Smooth muscle cell (in vitro differentiated cells): ENCODE measurements at regions not wholly inside any gene's neighbourhood (a gene's known extent, or its start where the extent isn't known, plus 50 kb on each side); places are given as distances from the start of the nearest gene placed in this dataset.

Experiments used
- DNase-seq: peaks from one replicate; lab custom pipeline; 2025; ENCODE audit not compliant: unreplicated experiment; lab: John Stamatoyannopoulos, UW
- H2AFZ ChIP-seq: fragments of 200-600 bp; sonication (generic); 2 replicates; pipeline ENCODE4 v1.6.0; 2016; ENCODE audit warnings: antibody characterized with exemption, low read depth, mild to moderate bottlenecking
- H3F3A ChIP-seq: fragments of 200-600 bp; sonication (generic); 2 replicates; pipeline ENCODE4 v1.6.0; 2017; ENCODE audit warnings: antibody characterized with exemption, low read depth
- H3K27ac ChIP-seq: fragments of 200-600 bp; sonication (generic); 2 replicates; pipeline ENCODE4 v1.5.1; 2016; ENCODE audit warnings: low read depth, mild to moderate bottlenecking
- H3K27me3 ChIP-seq: fragments of 200-600 bp; sonication (generic); 2 replicates; pipeline ENCODE4 v1.6.1; 2016; ENCODE audit warnings: low read depth, mild to moderate bottlenecking
- H3K36me3 ChIP-seq: fragments of 200-600 bp; sonication (generic); 2 replicates; pipeline ENCODE4 v1.5.1; 2016; ENCODE audit warnings: low read depth
- H3K4me1 ChIP-seq: fragments of 200-600 bp; sonication (generic); 2 replicates; pipeline ENCODE4 v1.5.1; 2016; ENCODE audit warnings: low read depth
- H3K4me2 ChIP-seq: fragments of 200-600 bp; sonication (generic); 2 replicates; pipeline ENCODE4 v1.6.0; 2016; ENCODE audit warnings: mild to moderate bottlenecking
- H3K4me3 ChIP-seq: fragments of 200-600 bp; sonication (generic); 2 replicates; pipeline ENCODE4 v1.5.1; 2016; ENCODE audit warnings: mild to moderate bottlenecking
- H3K79me2 ChIP-seq: fragments of 200-600 bp; sonication (generic); 2 replicates; pipeline ENCODE4 v1.6.0; 2016; ENCODE audit warnings: low read depth, mild to moderate bottlenecking
- H3K9ac ChIP-seq: fragments of 200-600 bp; sonication (generic); 2 replicates; pipeline ENCODE4 v1.6.0; 2016; ENCODE audit warnings: low read depth
- H3K9me3 ChIP-seq: fragments of 200-600 bp; sonication (generic); replicated peaks from 2 replicates; pipeline ENCODE4 v1.5.1; 2016; ENCODE audit warnings: low read depth
- H4K20me1 ChIP-seq: fragments of 200-600 bp; sonication (generic); 2 replicates; pipeline ENCODE4 v1.6.0; 2016; ENCODE audit warnings: low read depth
- WGBS: methylation state at CpG from one replicate; pipeline ENCODE4 v1.1.7; 2016; ENCODE audit warnings: low lambda C conversion rate; 5-methylcytosine and 5-hydroxymethylcytosine counted together
- TF ChIP-seq, protein P1 (sequence below): fragments of 200-600 bp; sonication (generic); IDR thresholded peaks from 2 replicates; pipeline ENCODE4 v1.5.1; 2017; ENCODE audit warnings: borderline replicate concordance, mild to moderate bottlenecking, antibody characterized with exemption; ENCODE audit not compliant: insufficient read depth, poor library complexity, severe bottlenecking

DNA sequence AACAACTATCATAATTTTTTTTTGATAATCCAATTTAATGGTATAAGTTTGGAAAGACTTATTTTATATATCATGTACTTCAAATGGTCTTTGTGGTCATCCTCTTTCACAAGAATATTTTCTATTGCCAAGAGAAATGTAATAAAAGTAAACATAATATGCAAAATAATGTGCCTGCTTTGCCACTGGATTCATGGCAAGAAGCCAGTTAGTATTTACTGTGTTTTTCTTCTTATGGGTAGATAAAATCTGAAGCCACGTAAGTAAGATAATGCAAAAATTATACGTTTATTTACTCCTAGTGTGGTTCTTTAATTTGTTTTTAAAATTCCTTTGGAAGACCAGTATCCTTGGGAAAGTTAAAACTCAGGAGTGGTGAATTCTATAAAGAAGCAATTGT lies 258.5 kb downstream of the ARL4A start:
- Histone ChIP-seq H3K79me2 (no peaks in the 10 kb centered on the region), H3K9ac (no peak overlapping the region), H3K4me1 (no peaks in the 10 kb centered on the region), H2AFZ (no peak overlapping the region), H3K36me3 (no peaks in the 10 kb centered on the region), H3K9me3 (no peaks in the 10 kb centered on the region), H3K27ac (no peak overlapping the region), H3K4me3 (no peak overlapping the region), H4K20me1 (no peaks in the 10 kb centered on the region), H3K27me3 (no peaks in the 10 kb centered on the region), H3F3A (peaks cover 8% of the 10 kb centered on the region), H3K4me2 (no peak overlapping the region)
- WGBS = 48% methylated on average over 2 of the region's 2 CpGs
- TF ChIP-seq, protein P1, sequence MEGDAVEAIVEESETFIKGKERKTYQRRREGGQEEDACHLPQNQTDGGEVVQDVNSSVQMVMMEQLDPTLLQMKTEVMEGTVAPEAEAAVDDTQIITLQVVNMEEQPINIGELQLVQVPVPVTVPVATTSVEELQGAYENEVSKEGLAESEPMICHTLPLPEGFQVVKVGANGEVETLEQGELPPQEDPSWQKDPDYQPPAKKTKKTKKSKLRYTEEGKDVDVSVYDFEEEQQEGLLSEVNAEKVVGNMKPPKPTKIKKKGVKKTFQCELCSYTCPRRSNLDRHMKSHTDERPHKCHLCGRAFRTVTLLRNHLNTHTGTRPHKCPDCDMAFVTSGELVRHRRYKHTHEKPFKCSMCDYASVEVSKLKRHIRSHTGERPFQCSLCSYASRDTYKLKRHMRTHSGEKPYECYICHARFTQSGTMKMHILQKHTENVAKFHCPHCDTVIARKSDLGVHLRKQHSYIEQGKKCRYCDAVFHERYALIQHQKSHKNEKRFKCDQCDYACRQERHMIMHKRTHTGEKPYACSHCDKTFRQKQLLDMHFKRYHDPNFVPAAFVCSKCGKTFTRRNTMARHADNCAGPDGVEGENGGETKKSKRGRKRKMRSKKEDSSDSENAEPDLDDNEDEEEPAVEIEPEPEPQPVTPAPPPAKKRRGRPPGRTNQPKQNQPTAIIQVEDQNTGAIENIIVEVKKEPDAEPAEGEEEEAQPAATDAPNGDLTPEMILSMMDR = no peak
- no peak for DNase-seq

DNA sequence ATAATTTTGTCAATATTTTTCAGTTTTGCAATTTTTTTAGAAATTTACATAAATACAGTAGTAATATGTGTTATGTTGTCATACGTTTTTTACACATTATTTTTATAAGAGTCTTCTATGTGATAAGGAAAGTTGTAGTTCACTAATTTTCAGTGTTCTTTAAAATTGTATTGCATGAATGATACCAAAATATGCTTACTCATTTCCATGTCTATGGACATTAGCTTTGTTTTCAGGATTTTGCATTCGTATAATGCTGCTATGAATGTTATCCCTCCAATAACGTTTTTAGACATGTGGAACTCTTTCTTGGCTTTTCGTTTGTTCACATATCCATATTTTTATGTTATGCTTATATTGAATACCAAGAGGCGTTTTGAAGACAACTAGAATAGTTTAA lies 260.0 kb downstream of the ARL4A start:
- no peaks in the 10 kb centered on the region for H4K20me1 ChIP-seq
- peaks cover 3% of the 10 kb centered on the region for H3F3A ChIP-seq
- no peaks in the 10 kb centered on the region for H3K27me3 ChIP-seq
- TF ChIP-seq, protein P1 = no peak
- no peaks in the 10 kb centered on the region for H3K79me2 ChIP-seq
- H3K4me3 ChIP-seq = no peak overlapping the region
- 94% methylated on average over 5 of the region's 5 CpGs for WGBS
- no peaks in the 10 kb centered on the region for H3K9me3 ChIP-seq
- no peak overlapping the region for H3K27ac ChIP-seq
- no peak for DNase-seq
- H2AFZ ChIP-seq = no peak overlapping the region
- H3K36me3 ChIP-seq = no peaks in the 10 kb centered on the region
- no peak overlapping the region for H3K9ac ChIP-seq
- no peak overlapping the region for H3K4me2 ChIP-seq
- H3K4me1 ChIP-seq = no peaks in the 10 kb centered on the region

DNA sequence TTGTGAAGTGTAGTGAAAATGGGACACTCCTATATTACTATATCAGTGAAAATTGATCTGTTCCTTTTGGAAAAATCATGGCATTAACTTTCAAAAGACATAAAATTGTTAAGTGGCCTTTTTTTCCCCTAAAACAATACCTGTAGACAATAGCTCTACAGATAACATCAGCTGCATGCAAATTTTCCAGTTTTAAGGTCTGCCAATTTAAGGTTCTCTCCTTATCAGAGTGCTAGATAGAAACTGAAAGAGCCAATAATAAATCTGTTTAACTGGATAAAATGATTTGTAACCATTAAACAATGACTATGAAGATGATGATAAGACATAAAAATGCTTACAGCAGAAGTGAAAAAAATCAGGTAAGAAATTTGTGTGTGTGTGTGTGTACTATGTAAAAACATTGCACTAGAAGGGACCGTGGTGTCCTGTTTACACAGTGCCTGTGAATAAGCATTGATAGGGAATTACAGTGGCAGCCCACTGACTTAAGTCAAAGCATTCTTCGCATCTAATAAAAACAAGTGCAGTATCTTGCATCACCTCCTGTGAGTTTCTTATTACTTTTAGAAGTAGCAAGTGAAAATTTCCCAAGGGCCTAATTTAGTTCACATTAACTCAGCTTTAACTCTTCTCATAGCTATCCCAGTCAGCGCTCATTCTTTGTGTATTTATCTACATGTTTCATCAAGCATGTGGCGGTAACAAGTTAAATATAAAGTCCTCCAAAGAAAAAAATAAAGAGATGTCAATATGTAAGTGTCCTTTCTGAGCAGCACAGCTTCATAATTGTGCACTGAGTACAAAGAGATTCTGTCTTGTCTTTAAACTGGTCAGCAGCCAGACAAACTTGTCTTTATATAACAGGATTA lies 261.9 kb downstream of the ARL4A start:
- no peak for DNase-seq
- H3F3A ChIP-seq = no peaks in the 10 kb centered on the region
- no peaks in the 10 kb centered on the region for H3K4me1 ChIP-seq
- no peaks in the 10 kb centered on the region for H3K79me2 ChIP-seq
- no peak overlapping the region for H3K4me2 ChIP-seq
- H3K36me3 ChIP-seq = no peaks in the 10 kb centered on the region
- no peaks in the 10 kb centered on the region for H4K20me1 ChIP-seq
- no peak overlapping the region for H2AFZ ChIP-seq
- H3K9me3 ChIP-seq = no peaks in the 10 kb centered on the region
- H3K9ac ChIP-seq = no peak overlapping the region
- WGBS = 45% methylated on average over 4 of the region's 4 CpGs
- H3K27ac ChIP-seq = no peak overlapping the region
- H3K27me3 ChIP-seq = no peaks in the 10 kb centered on the region
- TF ChIP-seq, protein P1 = no peak
- H3K4me3 ChIP-seq = no peak overlapping the region

DNA sequence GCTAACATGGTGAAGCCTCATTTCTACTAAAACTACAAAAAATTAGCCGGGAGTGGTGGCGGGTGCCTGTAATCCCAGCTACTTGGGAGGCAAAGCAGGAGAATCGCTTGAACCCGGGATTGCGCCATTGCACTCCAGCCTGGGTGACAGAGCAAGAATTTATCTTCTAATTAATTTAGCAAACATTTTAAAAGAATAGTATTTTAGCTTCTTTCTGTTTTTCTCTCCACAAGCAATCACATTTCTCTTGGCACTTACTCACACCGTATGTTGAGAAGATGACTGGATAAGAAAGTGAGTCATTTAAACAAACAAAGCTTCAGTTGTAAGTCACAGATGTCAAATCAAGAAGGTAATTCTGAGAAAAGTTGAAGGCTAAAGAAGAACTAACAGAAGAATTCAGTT lies 264.0 kb downstream of the ARL4A start:
- no peak overlapping the region for H2AFZ ChIP-seq
- DNase-seq = no peak
- H3K4me3 ChIP-seq = no peak overlapping the region
- no peak overlapping the region for H3K4me2 ChIP-seq
- H3K27ac ChIP-seq = peak overlapping the region; percentile 58
- TF ChIP-seq, protein P1 = no peak
- H3K36me3 ChIP-seq = no peaks in the 10 kb centered on the region
- H3K79me2 ChIP-seq = no peaks in the 10 kb centered on the region
- H3K4me1 ChIP-seq = no peaks in the 10 kb centered on the region
- no peaks in the 10 kb centered on the region for H3K9me3 ChIP-seq
- no peaks in the 10 kb centered on the region for H3F3A ChIP-seq
- H4K20me1 ChIP-seq = no peaks in the 10 kb centered on the region
- no peaks in the 10 kb centered on the region for H3K27me3 ChIP-seq
- H3K9ac ChIP-seq = no peak overlapping the region
- WGBS = 77% methylated on average over 6 of the region's 6 CpGs
